H1 (cell line): ENCODE measurements at regions not wholly inside any gene's neighbourhood (a gene's known extent, or its start where the extent isn't known, plus 50 kb on each side); places are given as distances from the start of the nearest gene placed in this dataset.

Experiments
- CTCF ChIA-PET: fragments of 300-600 bp; sonication (Branson Sonifier 250); formaldehyde crosslinking; loops from one replicate; lab custom pipeline; 2021; ENCODE audit not compliant: partially characterized antibody; lab: Charles Lee
- POLR2A ChIA-PET: fragments of 300-600 bp; sonication (Branson Sonifier 250); formaldehyde crosslinking; loops from one replicate; lab custom pipeline; 2021; ENCODE audit warnings: inconsistent platforms; ENCODE audit not compliant: partially characterized antibody; lab: Charles Lee
- DNase-seq, 2 experiments: peaks; one replicate each; pipeline versions ENCODE4 v3.0.0 to v3.0.0-alpha.2; 2010 to 2022; ENCODE audit warnings: low spot score in 2 of 2, low read depth in 1 of 2, mixed read lengths in 1 of 2
- FAIRE-seq: peaks from 2 replicates; lab custom pipeline; 2011; peaks lifted over from hg19 to GRCh38; lab: Jason Lieb, UNC
- H2AFZ ChIP-seq: 2 replicates; pipeline ENCODE4 v1.8.1; 2012; ENCODE audit warnings: low read length, inconsistent platforms
- H2AK5ac ChIP-seq: 2 replicates; pipeline ENCODE4 v1.6.1; 2013; ENCODE audit warnings: low read depth, low read length
- H2BK120ac ChIP-seq: replicated peaks from 2 replicates; pipeline ENCODE3; 2013; ENCODE audit warnings: low read depth, low read length, inconsistent platforms
- H2BK12ac ChIP-seq: 2 replicates; pipeline ENCODE4 v1.6.1; 2013; ENCODE audit warnings: low read depth, low read length
- H2BK15ac ChIP-seq: 2 replicates; pipeline ENCODE4 v1.6.1; 2013; ENCODE audit warnings: low read length
- H2BK20ac ChIP-seq: 2 replicates; pipeline ENCODE4 v1.6.1; 2013; ENCODE audit warnings: low read length
- H2BK5ac ChIP-seq: 2 replicates; pipeline ENCODE4 v1.6.1; 2013; ENCODE audit warnings: low read depth, low read length
- H3K14ac ChIP-seq: 2 replicates; pipeline ENCODE4 v1.6.1; 2013; ENCODE audit warnings: inconsistent platforms; ENCODE audit not compliant: insufficient read length
- H3K18ac ChIP-seq: 2 replicates; pipeline ENCODE4 v1.6.1; 2013; ENCODE audit warnings: low read length; ENCODE audit errors: extremely low read depth
- H3K23ac ChIP-seq: 2 replicates; pipeline ENCODE4 v1.6.1; 2013; ENCODE audit warnings: inconsistent platforms; ENCODE audit not compliant: insufficient read length
- H3K23me2 ChIP-seq: 2 replicates; pipeline ENCODE4 v1.6.1; 2013; ENCODE audit warnings: low read depth, low read length
- H3K27ac ChIP-seq: 2 replicates; pipeline ENCODE4 v1.6.1; 2011; ENCODE audit warnings: low read depth, low read length, inconsistent platforms
- H3K27me3 ChIP-seq, 4 experiments: replicated peaks in 1 of 4; 1 replicate in 1 of 4; 2 replicates in 3 of 4; pipeline versions ENCODE4 v1.6.1 to v1.8.1; 2011 to 2013; ENCODE audit warnings: low read length in 3 of 4, mild to moderate bottlenecking in 3 of 4, inconsistent platforms in 2 of 4, mixed read lengths in 2 of 4, moderate library complexity in 1 of 4; ENCODE audit not compliant: control insufficient read depth in 3 of 4, insufficient read depth in 3 of 4; ENCODE audit errors: extremely low read depth in 1 of 4
- H3K36me3 ChIP-seq, 4 experiments: 2 replicates each; pipeline versions ENCODE4 v1.6.1 to v1.8.1; 2011 to 2013; ENCODE audit warnings: mild to moderate bottlenecking in 4 of 4, low read length in 3 of 4, moderate library complexity in 2 of 4, control low read depth in 1 of 4, inconsistent platforms in 1 of 4; ENCODE audit not compliant: insufficient read depth in 4 of 4, control insufficient read depth in 2 of 4
- H3K4ac ChIP-seq: replicated peaks from 2 replicates; pipeline ENCODE3; 2013; ENCODE audit warnings: low read length, low read depth, mixed read lengths, inconsistent platforms; ENCODE audit not compliant: insufficient read length
- H3K4me1 ChIP-seq, 4 experiments: replicated peaks in 1 of 4; 1 replicate in 1 of 4; 2 replicates in 3 of 4; pipeline versions ENCODE4 v1.6.1 to v1.8.1; 2011 to 2013; ENCODE audit warnings: low read length in 3 of 4, inconsistent platforms in 2 of 4, mixed read lengths in 1 of 4; ENCODE audit not compliant: insufficient read depth in 4 of 4, control insufficient read depth in 3 of 4
- H3K4me2 ChIP-seq, 2 experiments: 2 replicates each; pipeline versions ENCODE4 v1.6.1 to v1.8.1; 2011 to 2013; ENCODE audit warnings: low read depth in 2 of 2, low read length in 2 of 2, control low read depth in 1 of 2, inconsistent platforms in 1 of 2, mild to moderate bottlenecking in 1 of 2; ENCODE audit not compliant: insufficient read depth in 1 of 2
- H3K4me3 ChIP-seq, 4 experiments: fragments of 200-600, 300-600 bp in 1 of 4; sonication (generic), shearing (Covaris generic), sonication (Bioruptor Twin) in 1 of 4; 2 replicates each; pipeline versions ENCODE4 v1.5.1 to v1.8.1; 2011 to 2016; ENCODE audit warnings: low read length in 4 of 4, low read depth in 3 of 4, control low read depth in 2 of 4, inconsistent platforms in 2 of 4, mild to moderate bottlenecking in 2 of 4, mixed read lengths in 1 of 4, moderate library complexity in 1 of 4; ENCODE audit not compliant: insufficient read depth in 2 of 4; ENCODE audit errors: extremely low read depth in 1 of 4
- H3K56ac ChIP-seq: replicated peaks from 2 replicates; pipeline ENCODE3; 2013; ENCODE audit warnings: low read depth, mild to moderate bottlenecking, mixed read lengths, low read length, inconsistent platforms; ENCODE audit not compliant: insufficient read length
- H3K79me1 ChIP-seq: 2 replicates; pipeline ENCODE4 v1.6.1; 2013; ENCODE audit warnings: low read depth, low read length, control low read depth
- H3K79me2 ChIP-seq, 2 experiments: 2 replicates each; pipeline versions ENCODE4 v1.6.1 to v1.8.1; 2012 to 2013; ENCODE audit warnings: low read length in 2 of 2, mild to moderate bottlenecking in 2 of 2, inconsistent platforms in 1 of 2; ENCODE audit not compliant: insufficient read depth in 2 of 2, control insufficient read depth in 1 of 2
- H3K9ac ChIP-seq, 4 experiments: replicated peaks in 1 of 4; 1 replicate in 1 of 4; 2 replicates in 3 of 4; pipeline versions ENCODE4 v1.6.1 to v1.8.1; 2011 to 2013; ENCODE audit warnings: low read depth in 3 of 4, low read length in 3 of 4, control low read depth in 2 of 4, mild to moderate bottlenecking in 2 of 4, moderate library complexity in 2 of 4, inconsistent platforms in 1 of 4; ENCODE audit errors: extremely low read depth in 1 of 4
- H3K9me3 ChIP-seq, 2 experiments: 2 replicates each; pipeline versions ENCODE4 v1.6.1 to v1.8.1; 2012 to 2013; ENCODE audit warnings: mild to moderate bottlenecking in 2 of 2, moderate library complexity in 2 of 2, control low read depth in 1 of 2, inconsistent platforms in 1 of 2, low read depth in 1 of 2, low read length in 1 of 2, mixed read lengths in 1 of 2; ENCODE audit not compliant: insufficient read depth in 2 of 2
- H4K20me1 ChIP-seq, 2 experiments: replicated peaks in 1 of 2; 2 replicates each; pipeline versions ENCODE3 to v1.8.1; 2011 to 2013; ENCODE audit warnings: inconsistent platforms in 2 of 2, low read length in 2 of 2, mild to moderate bottlenecking in 1 of 2; ENCODE audit not compliant: insufficient read depth in 2 of 2, control insufficient read depth in 1 of 2
- H4K5ac ChIP-seq: 2 replicates; pipeline ENCODE4 v1.6.1; 2013; ENCODE audit warnings: low read length, low read depth, mixed read lengths, inconsistent platforms; ENCODE audit not compliant: insufficient read length
- H4K8ac ChIP-seq: 2 replicates; pipeline ENCODE4 v1.8.0; 2013; ENCODE audit warnings: mild to moderate bottlenecking, moderate library complexity, low read length, inconsistent platforms; ENCODE audit not compliant: insufficient read depth; ENCODE audit errors: extremely low read depth
- H4K91ac ChIP-seq: replicated peaks from 2 replicates; pipeline ENCODE3; 2013; ENCODE audit warnings: low read length, mixed read lengths, inconsistent platforms; ENCODE audit not compliant: insufficient read length
- RXRA ChIP-seq: IDR thresholded peaks from 2 replicates; pipeline ENCODE4 v1.6.1; 2011; ENCODE audit warnings: low read depth, mild to moderate bottlenecking, low read length, moderate library complexity; ENCODE audit not compliant: insufficient read depth
- TBP ChIP-seq: IDR thresholded peaks from 2 replicates; pipeline ENCODE4 v1.6.1; 2011; ENCODE audit warnings: low read depth, low read length, improper control_type of control experiment
- USF2 ChIP-seq: IDR thresholded peaks from 2 replicates; pipeline ENCODE4 v1.6.1; 2011; ENCODE audit warnings: low read length, improper control_type of control experiment
- ZNF274 ChIP-seq: IDR thresholded peaks from 2 replicates; pipeline ENCODE4 v1.7.0; 2012; ENCODE audit warnings: low read length, borderline replicate concordance; ENCODE audit errors: extremely low read depth
- WGBS, 2 experiments: shearing (Covaris generic) in 1 of 2; methylation state at CpG; one replicate each; pipeline versions ENCODE4 v1.1.6 to v1.1.7; 2013 to 2015; ENCODE audit warnings: low lambda C conversion rate in 2 of 2, mixed read lengths in 2 of 2, inconsistent platforms in 1 of 2, low coverage in 1 of 2, missing lambda C conversion rate in 1 of 2; ENCODE audit not compliant: insufficient replicate concordance in 2 of 2, insufficient coverage in 1 of 2, insufficient read length in 1 of 2; ENCODE audit errors: extremely low coverage in 1 of 2, missing lambda C conversion rate in 1 of 2; 5-methylcytosine and 5-hydroxymethylcytosine counted together

DNA sequence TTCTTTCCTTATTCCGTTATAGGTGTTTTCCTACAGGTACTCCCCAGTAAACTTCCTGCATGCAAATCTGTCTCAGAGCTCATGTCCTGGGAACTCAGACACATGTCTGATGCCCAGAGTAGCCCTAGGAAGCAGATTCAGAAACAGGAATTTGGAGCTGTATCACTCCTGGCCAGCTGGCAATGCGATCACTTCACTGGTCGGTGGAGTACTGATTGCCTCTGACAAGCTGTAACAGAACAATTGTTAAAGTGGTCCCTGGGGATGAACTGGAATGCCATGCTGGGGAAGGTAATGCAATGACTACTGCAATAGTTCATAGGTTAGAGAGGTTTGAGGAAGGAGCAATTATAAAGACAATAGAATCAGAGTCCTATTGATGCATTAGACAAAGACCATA, 131.6 kb upstream of the DOCK10 start:
- H3K79me2 ChIP-seq, result no peaks in the 10 kb centered on the region
- H3K23ac ChIP-seq, result no peak overlapping the region
- no peaks in the 10 kb centered on the region for H4K20me1 ChIP-seq
- FAIRE-seq (no peak), DNase-seq (no peak)
- no peak overlapping the region for H2AK5ac ChIP-seq
- POLR2A ChIA-PET, result no interaction called here
- no peak overlapping the region for H3K27ac ChIP-seq
- no peak overlapping the region for H2BK12ac ChIP-seq
- no peak overlapping the region for H4K91ac ChIP-seq
- WGBS, 2 experiments, result 94% methylated on average over 3 of the region's 3 CpGs; no CpG with 5 or more reads in 1 of the 2 experiments
- H3K27me3 ChIP-seq, result no peaks in the 10 kb centered on the region
- no peak overlapping the region for H2BK15ac ChIP-seq
- H2AFZ ChIP-seq, result no peak overlapping the region
- no peaks in the 10 kb centered on the region for H3K9me3 ChIP-seq
- H3K56ac ChIP-seq, result no peak overlapping the region
- no peak overlapping the region for H3K14ac ChIP-seq
- CTCF ChIA-PET, result interaction anchor here (0.8 kb wide), 1 partner anchor 13 kb away, joined by 4 read pairs; no protein-coding TSS in a partner anchor
- H2BK120ac ChIP-seq, result no peak overlapping the region
- TF ChIP-seq RXRA (no peak), ZNF274 (no peak), TBP (no peak), USF2 (no peak)
- H3K4ac ChIP-seq, result no peak overlapping the region
- H3K18ac ChIP-seq, result no peak overlapping the region
- no peaks in the 10 kb centered on the region for H3K23me2 ChIP-seq
- H3K79me1 ChIP-seq, result no peaks in the 10 kb centered on the region
- no peak overlapping the region for H3K9ac ChIP-seq
- no peaks in the 10 kb centered on the region for H3K36me3 ChIP-seq
- no peak overlapping the region for H2BK5ac ChIP-seq
- H4K8ac ChIP-seq, result no peak overlapping the region
- H3K4me2 ChIP-seq, result no peak overlapping the region
- no peak overlapping the region for H4K5ac ChIP-seq
- H2BK20ac ChIP-seq, result no peak overlapping the region
- no peak overlapping the region for H3K4me3 ChIP-seq
- no peaks in the 10 kb centered on the region for H3K4me1 ChIP-seq
